ENCODE measurements at regions not wholly inside any gene's neighbourhood (a gene's known extent, or its start where the extent isn't known, plus 50 kb on each side); places are given as distances from the start of the nearest gene placed in this dataset.

GRCh38 chr18:55849391-55849790, 261.4 kb upstream of the TCF4 start:
- DNase-seq (ENCODE audit: low spot score), result no peak

- DNase-seq (ENCODE audit: low spot score), result no peak
Observed at GRCh38 chr18:55847960-55848359, 260.0 kb upstream of the TCF4 start.

GRCh38 chr18:55845221-55845620, 257.2 kb upstream of the TCF4 start:
- no peak for DNase-seq (ENCODE audit: low spot score)

GRCh38 chr18:55844382-55844781, 256.4 kb upstream of the TCF4 start:
- DNase-seq (ENCODE audit: low spot score), result no peak

- no peak for DNase-seq (ENCODE audit: low spot score)
Observed at GRCh38 chr18:55841314-55841713, 253.3 kb upstream of the TCF4 start.

GRCh38 chr18:55840601-55841170, 252.7 kb upstream of the TCF4 start:
- DNase-seq (ENCODE audit: low spot score), result no peak

- DNase-seq (ENCODE audit: low spot score), result no peak
Observed at GRCh38 chr18:55839343-55839742, 251.4 kb upstream of the TCF4 start.

GRCh38 chr18:55838841-55839240, 250.8 kb upstream of the TCF4 start:
- no peak for DNase-seq (ENCODE audit: low spot score)

- DNase-seq (ENCODE audit: low spot score), result no peak
Observed at GRCh38 chr18:55838319-55838718, 250.3 kb upstream of the TCF4 start.

GRCh38 chr18:55833543-55833942, 245.6 kb upstream of the TCF4 start:
- DNase-seq (ENCODE audit: low spot score), result no peak

GRCh38 chr18:55830544-55830943, 242.6 kb upstream of the TCF4 start:
- DNase-seq (ENCODE audit: low spot score), result no peak

GRCh38 chr18:55821219-55821618, 233.2 kb upstream of the TCF4 start:
- DNase-seq (ENCODE audit: low spot score), result no peak

- DNase-seq (ENCODE audit: low spot score), result no peak
Observed at GRCh38 chr18:55819448-55819847, 231.5 kb upstream of the TCF4 start.

GRCh38 chr18:55818284-55818683, 230.3 kb upstream of the TCF4 start:
- no peak for DNase-seq (ENCODE audit: low spot score)

GRCh38 chr18:55811925-55812324, 223.9 kb upstream of the TCF4 start:
- no peak for DNase-seq (ENCODE audit: low spot score)

GRCh38 chr18:55805666-55806065, 217.7 kb upstream of the TCF4 start:
- no peak for DNase-seq (ENCODE audit: low spot score)

GRCh38 chr18:55795101-55795669, 207.2 kb upstream of the TCF4 start:
- DNase-seq (ENCODE audit: low spot score), result no peak

- DNase-seq (ENCODE audit: low spot score), result no peak
Observed at GRCh38 chr18:55794288-55795052, 206.5 kb upstream of the TCF4 start.

- no peak for DNase-seq (ENCODE audit: low spot score)
Observed at GRCh38 chr18:55790296-55790695, 202.3 kb upstream of the TCF4 start.

GRCh38 chr18:55787536-55788073, 199.6 kb upstream of the TCF4 start:
- DNase-seq (ENCODE audit: low spot score), result no peak

- no peak for DNase-seq (ENCODE audit: low spot score)
Observed at GRCh38 chr18:55786651-55787272, 198.8 kb upstream of the TCF4 start.

- DNase-seq (ENCODE audit: low spot score), result no peak
Observed at GRCh38 chr18:55783921-55784320, 195.9 kb upstream of the TCF4 start.

GRCh38 chr18:55781481-55781957, 193.5 kb upstream of the TCF4 start:
- DNase-seq (ENCODE audit: low spot score), result peak; percentile 34

All from HuH-7.5 (cell line).